ENCODE measurements at regions not wholly inside any gene's neighbourhood (a gene's known extent, or its start where the extent isn't known, plus 50 kb on each side); places are given as distances from the start of the nearest gene placed in this dataset.

- H3K4me3 ChIP-seq (ENCODE audit: control insufficient read depth, low read depth, low read length) = no peak overlapping the region
- TF ChIP-seq CTCF (IDR thresholded peaks at IDR 0.05; ENCODE audit: control insufficient read depth, insufficient read depth, low read depth, low read length, missing control alignments) = no peak
- no peak for DNase-seq (ENCODE audit: low read depth)
Observed at GRCh38 chr7:41762641-41763040, 59.8 kb upstream of the INHBA start.

GRCh38 chr7:41760293-41760692, 57.4 kb upstream of the INHBA start:
- DNase-seq (ENCODE audit: low read depth) = no peak
- TF ChIP-seq CTCF (IDR thresholded peaks at IDR 0.05; ENCODE audit: control insufficient read depth, insufficient read depth, low read depth, low read length, missing control alignments) = no peak
- H3K4me3 ChIP-seq (ENCODE audit: control insufficient read depth, low read depth, low read length) = no peak overlapping the region

GRCh38 chr7:41758321-41758720, 55.4 kb upstream of the INHBA start:
- TF ChIP-seq CTCF (IDR thresholded peaks at IDR 0.05; ENCODE audit: control insufficient read depth, insufficient read depth, low read depth, low read length, missing control alignments) = no peak
- H3K4me3 ChIP-seq (ENCODE audit: control insufficient read depth, low read depth, low read length) = no peak overlapping the region
- DNase-seq (ENCODE audit: low read depth) = no peak

GRCh38 chr7:41756650-41757182, 53.8 kb upstream of the INHBA start:
- DNase-seq (ENCODE audit: low read depth) = no peak
- H3K4me3 ChIP-seq (ENCODE audit: control insufficient read depth, low read depth, low read length) = no peak overlapping the region
- no peak for TF ChIP-seq CTCF (IDR thresholded peaks at IDR 0.05; ENCODE audit: control insufficient read depth, insufficient read depth, low read depth, low read length, missing control alignments)

GRCh38 chr7:41755096-41755495, 52.2 kb upstream of the INHBA start:
- no peak overlapping the region for H3K4me3 ChIP-seq (ENCODE audit: control insufficient read depth, low read depth, low read length)
- DNase-seq (ENCODE audit: low read depth) = no peak
- no peak for TF ChIP-seq CTCF (IDR thresholded peaks at IDR 0.05; ENCODE audit: control insufficient read depth, insufficient read depth, low read depth, low read length, missing control alignments)

GRCh38 chr7:41754046-41754445, 51.2 kb upstream of the INHBA start:
- no peak for TF ChIP-seq CTCF (IDR thresholded peaks at IDR 0.05; ENCODE audit: control insufficient read depth, insufficient read depth, low read depth, low read length, missing control alignments)
- H3K4me3 ChIP-seq (ENCODE audit: control insufficient read depth, low read depth, low read length) = no peak overlapping the region
- no peak for DNase-seq (ENCODE audit: low read depth)
